OCI-LY7 (cell line): ENCODE measurements at regions not wholly inside any gene's neighbourhood (a gene's known extent, or its start where the extent isn't known, plus 50 kb on each side); places are given as distances from the start of the nearest gene placed in this dataset.

ENCODE experiments used
- BruUV-seq: library from RNA; stranded (reverse); fragments of 400-500 nt; replicated peaks from 2 replicates; lab custom pipeline; 2021; lab: Mats Ljungman, UMichigan
- CTCF ChIA-PET: fragments of 300-600 bp; sonication (Branson Sonifier 250); formaldehyde crosslinking; loops from one replicate; lab custom pipeline; 2022; ENCODE audit warnings: antibody characterized with exemption; ENCODE audit not compliant: unreplicated experiment; lab: Charles Lee
- POLR2A ChIA-PET: fragments of 300-600 bp; sonication (Branson Sonifier 250); formaldehyde crosslinking; loops from one replicate; lab custom pipeline; 2022; ENCODE audit warnings: antibody characterized with exemption; lab: Charles Lee
- DNase-seq: peaks from one replicate; pipeline ENCODE4 v3.0.0-alpha.2; 2015; ENCODE audit warnings: low spot score
- H2AFZ ChIP-seq: fragments of 200-600 bp; sonication (generic), shearing (Covaris generic); 2 replicates; pipeline ENCODE4 v1.6.1; 2014; ENCODE audit warnings: mild to moderate bottlenecking, antibody characterized with exemption, low read length, moderate library complexity
- H3K27ac ChIP-seq: fragments of 200-600 bp; sonication (generic); 2 replicates; pipeline ENCODE4 v1.5.1; 2014; ENCODE audit warnings: mixed run types, low read depth, mild to moderate bottlenecking, moderate library complexity, low read length, inconsistent platforms; ENCODE audit not compliant: poor library complexity, severe bottlenecking
- H3K36me3 ChIP-seq: fragments of 200-600 bp; sonication (generic); 2 replicates; pipeline ENCODE4 v1.6.1; 2014; ENCODE audit warnings: mild to moderate bottlenecking, antibody characterized with exemption, low read length, moderate library complexity, mixed read lengths; ENCODE audit not compliant: insufficient read depth
- H3K4me1 ChIP-seq: fragments of 200-600 bp; sonication (generic); 2 replicates; pipeline ENCODE4 v1.5.1; 2014; ENCODE audit warnings: mild to moderate bottlenecking, low read length; ENCODE audit not compliant: insufficient read depth, poor library complexity, severe bottlenecking
- H3K4me2 ChIP-seq: fragments of 200-600 bp; sonication (generic); 2 replicates; pipeline ENCODE4 v1.6.1; 2014; ENCODE audit warnings: mild to moderate bottlenecking, low read length
- H3K4me3 ChIP-seq: fragments of 200-600 bp; sonication (generic); 2 replicates; pipeline ENCODE4 v1.5.1; 2014; ENCODE audit warnings: mild to moderate bottlenecking, low read depth, low read length; ENCODE audit not compliant: poor library complexity, severe bottlenecking
- H3K79me2 ChIP-seq: fragments of 200-600 bp; sonication (generic); 2 replicates; pipeline ENCODE4 v1.6.1; 2016; ENCODE audit warnings: low read depth, mild to moderate bottlenecking, low read length, moderate library complexity, mixed read lengths; ENCODE audit not compliant: insufficient read depth
- H3K9me2 ChIP-seq: fragments of 200-600 bp; sonication (generic); 2 replicates; pipeline ENCODE4 v1.6.1; 2016; ENCODE audit warnings: mild to moderate bottlenecking, low read length, mixed read lengths; ENCODE audit not compliant: insufficient read depth
- H3K9me3 ChIP-seq: fragments of 200-600 bp; sonication (generic); 2 replicates; pipeline ENCODE4 v1.6.1; 2014; ENCODE audit warnings: mild to moderate bottlenecking, mixed run types, low read length, mixed read lengths
- H4K20me1 ChIP-seq: fragments of 200-600 bp; sonication (generic); 2 replicates; pipeline ENCODE4 v1.6.1; 2014; ENCODE audit warnings: mild to moderate bottlenecking, antibody characterized with exemption, low read length, moderate library complexity, mixed read lengths; ENCODE audit not compliant: insufficient read depth
- CTCF ChIP-seq: fragments of 200-600 bp; sonication (generic); conservative IDR thresholded peaks from 2 replicates; pipeline ENCODE4 v1.5.1; 2014; ENCODE audit warnings: mild to moderate bottlenecking, antibody characterized with exemption, low read length, moderate library complexity, mixed read lengths
- EZH2phosphoT487 ChIP-seq: fragments of 200-600 bp; sonication (generic); IDR thresholded peaks from 2 replicates; pipeline ENCODE4 v1.6.1; 2018; ENCODE audit warnings: low read depth, borderline replicate concordance, mild to moderate bottlenecking, mixed run types, antibody characterized with exemption, low read length, moderate library complexity, mixed read lengths
- intact Hi-C: fragments of 100-400 bp; cut with micrococcal nuclease; formaldehyde crosslinking; loops from one replicate; pipeline ENCODE4 v1.10.0; 2022; ENCODE audit not compliant: unreplicated experiment

- intact Hi-C loops, result no loop called here
- no peak overlapping the region for H2AFZ ChIP-seq
- CTCF ChIA-PET, result no interaction called here
- no peak overlapping the region for H3K4me3 ChIP-seq
- H3K4me1 ChIP-seq, result no peaks in the 10 kb centered on the region
- POLR2A ChIA-PET, result interaction anchor here (0.6 to 0.7 kb wide), 2 partner anchors 168 to 1305 kb away, joined by 3 read pairs; no protein-coding TSS in a partner anchor
- no peak overlapping the region for H3K27ac ChIP-seq
- H3K36me3 ChIP-seq, result no peaks in the 10 kb centered on the region
- no peaks in the 10 kb centered on the region for H4K20me1 ChIP-seq
- TF ChIP-seq CTCF (no peak), EZH2phosphoT487 (no peak)
- DNase-seq, result no peak
- H3K79me2 ChIP-seq, result no peaks in the 10 kb centered on the region
- H3K4me2 ChIP-seq, result no peak overlapping the region
- BruUV-seq, result no TSS peak
- no peaks in the 10 kb centered on the region for H3K9me2 ChIP-seq
- H3K9me3 ChIP-seq, result no peaks in the 10 kb centered on the region
Observed at GRCh38 chr10:6716516-6716915, 136.4 kb upstream of the PRKCQ start.

GRCh38 chr10:6713716-6714115, 133.6 kb upstream of the PRKCQ start:
- ChIA-PET CTCF (no interaction called here), POLR2A (no interaction called here)
- Histone ChIP-seq H3K9me2 (no peaks in the 10 kb centered on the region), H2AFZ (no peak overlapping the region), H3K27ac (no peak overlapping the region), H3K4me1 (no peaks in the 10 kb centered on the region), H3K9me3 (no peaks in the 10 kb centered on the region), H3K4me3 (no peak overlapping the region), H4K20me1 (no peaks in the 10 kb centered on the region), H3K79me2 (no peaks in the 10 kb centered on the region), H3K4me2 (no peak overlapping the region), H3K36me3 (no peaks in the 10 kb centered on the region)
- peak; percentile 2 for DNase-seq
- intact Hi-C loops, result no loop called here
- TF ChIP-seq EZH2phosphoT487, result no peak
- TF ChIP-seq CTCF, result no peak
- no TSS peak for BruUV-seq

GRCh38 chr10:6713120-6713519, 133.0 kb upstream of the PRKCQ start:
- H4K20me1 ChIP-seq, result no peaks in the 10 kb centered on the region
- H2AFZ ChIP-seq, result no peak overlapping the region
- H3K27ac ChIP-seq, result no peak overlapping the region
- POLR2A ChIA-PET, result interaction anchor here (0.6 kb wide), 1 partner anchor 1794 kb away, joined by 5 read pairs; no protein-coding TSS in a partner anchor
- intact Hi-C loops, result no loop called here
- no peaks in the 10 kb centered on the region for H3K9me2 ChIP-seq
- no peaks in the 10 kb centered on the region for H3K36me3 ChIP-seq
- no peaks in the 10 kb centered on the region for H3K9me3 ChIP-seq
- no peak overlapping the region for H3K4me2 ChIP-seq
- no peaks in the 10 kb centered on the region for H3K4me1 ChIP-seq
- no peak overlapping the region for H3K4me3 ChIP-seq
- CTCF ChIA-PET, result no interaction called here
- no peak for TF ChIP-seq CTCF
- no peak for TF ChIP-seq EZH2phosphoT487
- H3K79me2 ChIP-seq, result no peaks in the 10 kb centered on the region
- DNase-seq, result no peak
- BruUV-seq, result no TSS peak
